Heart left ventricle (tissue), 16 donors: ENCODE measurements at regions not wholly inside any gene's neighbourhood (a gene's known extent, or its start where the extent isn't known, plus 50 kb on each side); places are given as distances from the start of the nearest gene placed in this dataset.

Experiments
- ATAC-seq, 4 donors: fragments of 200-7000 bp; cut with Tn5 transposase; one replicate each; pipeline ENCODE4 v1.9.1; 2020 to 2022; ENCODE audit warnings: moderate library complexity in 4 of 4, mild to moderate bottlenecking in 3 of 4, moderate number of reproducible peaks in 1 of 4
- DNase-seq, 5 donors: peaks; one replicate each; pipeline ENCODE4 v3.0.0-alpha.2; 2020
- H3K27ac ChIP-seq, 12 donors: fragments of 200-600 bp; sonication (generic) in 4 of 12; one replicate each; pipeline versions ENCODE4 v1.5.0 to v1.8.0; 2016 to 2022; ENCODE audit warnings: mild to moderate bottlenecking in 2 of 12
- H3K27me3 ChIP-seq, 9 donors: fragments of 200-600 bp; sonication (generic) in 2 of 9; one replicate each; pipeline versions ENCODE4 v1.5.1 to v1.8.0; 2016 to 2022; ENCODE audit warnings: mild to moderate bottlenecking in 3 of 9
- H3K36me3 ChIP-seq, 9 donors: fragments of 200-600 bp; sonication (generic) in 2 of 9; one replicate each; pipeline versions ENCODE4 v1.5.0 to v1.8.0; 2018 to 2022; ENCODE audit warnings: mild to moderate bottlenecking in 2 of 9
- H3K4me1 ChIP-seq, 12 donors: fragments of 200-600 bp; sonication (generic) in 4 of 12; one replicate each; pipeline versions ENCODE4 v1.5.0 to v1.8.0; 2016 to 2022; ENCODE audit warnings: mild to moderate bottlenecking in 3 of 12
- H3K4me3 ChIP-seq, 12 donors: fragments of 200-600 bp; sonication (generic) in 4 of 12; one replicate each; pipeline versions ENCODE4 v1.5.0 to v1.8.0; 2017 to 2022; ENCODE audit warnings: mild to moderate bottlenecking in 9 of 12, moderate library complexity in 4 of 12
- H3K9me3 ChIP-seq, 12 donors: fragments of 200-600 bp; sonication (generic) in 4 of 12; one replicate each; pipeline versions ENCODE4 v1.5.0 to v1.8.0; 2016 to 2022; ENCODE audit warnings: mild to moderate bottlenecking in 1 of 12
- POLR2A ChIP-seq, 2 donors: fragments of 450-650 bp; IDR thresholded peaks; one replicate each; pipeline ENCODE4 v1.6.1; 2017; ENCODE audit warnings: antibody characterized with exemption in 2 of 2, mild to moderate bottlenecking in 2 of 2, moderate library complexity in 2 of 2
- WGBS, 4 donors: extraction: QIAGEN DNeasy Blood & Tissue Kit in 2 of 4; methylation state at CpG; one replicate each; pipeline versions ENCODE4 v1.1.5 to v1.1.7; 2013 to 2018; 5-methylcytosine and 5-hydroxymethylcytosine counted together
- intact Hi-C, 10 donors: fragments of 100-400 bp; cut with DNase I; formaldehyde crosslinking; loops; one replicate each; pipeline versions ENCODE4 v1.11.1 to v1.14.2; 2022
- TF ChIP-seq, protein P1 (sequence below), 12 donors: fragments of 200-600 bp; sonication (generic) in 4 of 12; IDR thresholded peaks; one replicate each; pipeline versions ENCODE4 v1.5.0 to v1.8.0; 2018 to 2022; ENCODE audit warnings: antibody characterized with exemption in 12 of 12, mild to moderate bottlenecking in 5 of 12
- donor health status: ischemic (EF 13 %, LVEDD 7.1; RV severe dilation, severe dysfunction).
- donor health status: healthy with polysubstance abuse.
- donor health status: DM: no; HTN: yes; CAD: no.
- donor health status: DM: no; HTN: no; CAD: no.
- donor health status: ischemic (EF 25% LVEDD 6.9; RV normal size, moderate dysfunction).
- donor health status: ischemic (EF 25% LVEDD 5.7; RV mildly dilated, moderate dysfunction).
- donor health status: healthy.
- donor health status: DM: yes; HTN: yes; CAD: no.
- donor health status: ischemic (EF 35%, LVEDD 5.7; RV mildly dilated, moderate dysfunction).
- donor health status: nonischemic (EF 11% LVEDD 7.7; RV severe dilation, severe dysfunction).
- donor health status: DM: yes; HTN: yes; CAD: no.
- donor health status: PGD.
- donor health status: ischemic (EF 29% LVEDD 5.4; RV normal size, mild dysfunction).
- donor health status: nonischemic (EF 23%, LVEDD 6.1; RV moderate dilation, normal function).

DNA sequence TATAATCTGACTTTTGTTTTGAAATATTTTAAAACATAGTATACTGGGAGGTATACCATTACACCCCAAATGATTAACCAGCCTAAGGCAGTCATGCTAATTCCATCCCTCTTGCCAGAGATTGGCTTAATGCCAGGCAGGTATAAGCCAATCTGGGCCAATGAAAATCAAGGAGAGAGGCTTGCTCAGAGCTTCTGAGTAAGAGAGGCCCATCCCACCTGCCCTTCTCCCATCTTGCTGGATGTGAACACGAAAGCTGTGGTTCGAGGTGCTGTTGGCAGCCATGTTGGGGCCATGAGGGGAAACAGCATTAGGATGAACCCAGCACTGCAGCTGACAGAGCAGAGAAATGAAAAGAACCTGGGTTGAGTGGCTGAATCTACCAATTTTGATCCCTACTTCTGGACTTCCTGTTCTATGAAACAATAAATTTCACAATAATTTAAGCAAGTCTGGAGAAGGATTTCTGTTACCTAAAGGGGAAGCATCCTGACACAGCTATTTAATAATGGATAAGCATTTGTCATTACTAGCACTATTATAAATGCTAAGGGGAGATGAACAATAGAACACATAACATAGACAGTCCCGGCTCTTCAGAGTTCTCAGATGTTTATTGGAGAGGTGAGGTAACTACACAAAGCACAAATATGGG, 152.3 kb downstream of the CDC5L start:
- H3K27ac ChIP-seq: no peak overlapping the region
- peaks cover 0 to 1% (median 0%) of the 10 kb centered on the region in 9 donors for H3K27me3 ChIP-seq
- WGBS, 4 donors: 91 to 96% (median 93%) methylated on average over 3 of the region's 3 CpGs
- ATAC-seq (no peak), DNase-seq (no peak)
- H3K9me3 ChIP-seq: peaks cover 0 to 4% (median 0%) of the 10 kb centered on the region in 12 donors
- intact Hi-C loops: no loop called here
- H3K4me3 ChIP-seq: no peak overlapping the region
- H3K4me1 ChIP-seq: peaks cover 0 to 3% (median 0%) of the 10 kb centered on the region in 12 donors
- no peaks in the 10 kb centered on the region for H3K36me3 ChIP-seq
- TF ChIP-seq, protein P1, sequence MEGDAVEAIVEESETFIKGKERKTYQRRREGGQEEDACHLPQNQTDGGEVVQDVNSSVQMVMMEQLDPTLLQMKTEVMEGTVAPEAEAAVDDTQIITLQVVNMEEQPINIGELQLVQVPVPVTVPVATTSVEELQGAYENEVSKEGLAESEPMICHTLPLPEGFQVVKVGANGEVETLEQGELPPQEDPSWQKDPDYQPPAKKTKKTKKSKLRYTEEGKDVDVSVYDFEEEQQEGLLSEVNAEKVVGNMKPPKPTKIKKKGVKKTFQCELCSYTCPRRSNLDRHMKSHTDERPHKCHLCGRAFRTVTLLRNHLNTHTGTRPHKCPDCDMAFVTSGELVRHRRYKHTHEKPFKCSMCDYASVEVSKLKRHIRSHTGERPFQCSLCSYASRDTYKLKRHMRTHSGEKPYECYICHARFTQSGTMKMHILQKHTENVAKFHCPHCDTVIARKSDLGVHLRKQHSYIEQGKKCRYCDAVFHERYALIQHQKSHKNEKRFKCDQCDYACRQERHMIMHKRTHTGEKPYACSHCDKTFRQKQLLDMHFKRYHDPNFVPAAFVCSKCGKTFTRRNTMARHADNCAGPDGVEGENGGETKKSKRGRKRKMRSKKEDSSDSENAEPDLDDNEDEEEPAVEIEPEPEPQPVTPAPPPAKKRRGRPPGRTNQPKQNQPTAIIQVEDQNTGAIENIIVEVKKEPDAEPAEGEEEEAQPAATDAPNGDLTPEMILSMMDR (IDR thresholded peaks at IDR 0.05): no peak
- no peak for TF ChIP-seq POLR2A (IDR thresholded peaks at IDR 0.05)

DNA sequence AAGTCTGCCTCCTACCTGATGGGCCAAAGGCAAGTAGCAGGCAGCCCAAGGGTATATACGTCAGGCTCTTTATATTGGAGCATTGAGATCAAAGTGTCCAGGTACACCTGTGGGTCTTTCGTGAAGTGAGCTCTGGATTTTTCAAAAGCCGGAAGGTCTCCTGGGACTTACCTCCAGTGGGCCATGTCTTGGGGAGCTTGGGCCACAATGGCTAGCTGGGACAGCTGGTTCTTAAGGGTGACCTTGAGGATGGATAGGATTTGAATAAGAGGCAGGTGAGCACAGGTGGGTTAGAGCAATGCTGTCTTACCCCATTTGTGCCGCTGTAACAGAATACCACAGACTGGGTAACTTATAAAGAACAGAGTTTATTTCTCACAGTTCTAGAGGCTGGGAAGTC, 153.4 kb downstream of the CDC5L start:
- Histone ChIP-seq H3K36me3 (no peaks in the 10 kb centered on the region), H3K4me3 (no peak overlapping the region), H3K27ac (no peak overlapping the region), H3K9me3 (peaks cover 0 to 4% (median 0%) of the 10 kb centered on the region in 12 donors), H3K4me1 (peaks cover 0 to 3% (median 0%) of the 10 kb centered on the region in 12 donors), H3K27me3 (no peaks in the 10 kb centered on the region)
- ATAC-seq (no peak), DNase-seq (no peak)
- WGBS, 4 donors: 93 to 97% (median 95%) methylated on average over 4 of the region's 4 CpGs
- TF ChIP-seq POLR2A (IDR thresholded peaks at IDR 0.05): no peak
- TF ChIP-seq, protein P1 (IDR thresholded peaks at IDR 0.05): no peak
- intact Hi-C loops: no loop called here

DNA sequence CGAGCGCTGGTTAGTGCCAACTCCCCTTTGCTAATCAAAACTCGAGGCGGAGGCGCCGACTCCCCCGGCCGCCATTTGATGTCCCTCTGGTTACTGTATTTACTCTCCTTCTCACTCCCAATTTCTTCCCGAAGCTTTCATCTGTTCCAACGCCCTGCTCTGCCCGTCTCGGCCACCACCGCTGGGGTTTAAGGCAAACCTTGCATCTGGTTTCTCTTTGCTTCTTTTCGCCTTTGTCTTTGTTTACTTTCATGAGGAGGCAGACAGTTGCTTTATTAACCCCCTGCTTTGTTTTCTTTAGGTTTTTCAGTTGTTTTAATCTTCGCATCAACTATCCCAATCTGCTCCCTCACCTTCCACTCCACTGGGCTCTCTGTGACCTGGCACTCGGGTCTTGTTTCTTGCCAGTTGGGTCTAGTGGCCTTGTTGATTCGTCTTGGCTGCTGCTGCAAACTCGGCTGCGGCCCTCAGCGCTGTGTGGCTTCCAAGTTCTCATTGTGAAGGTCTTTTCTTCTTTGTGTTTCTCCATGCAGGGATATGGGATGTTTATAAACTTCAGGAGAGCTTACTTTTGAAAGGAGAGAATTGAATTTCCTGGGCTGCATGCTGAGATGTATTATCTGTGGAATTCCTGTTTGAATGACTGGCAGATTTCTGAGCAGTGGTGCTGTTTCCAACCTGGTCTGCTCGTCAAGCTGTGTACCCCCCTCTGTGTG, 155.1 kb downstream of the CDC5L start:
- peak overlapping the region in 5 of 12 donors; percentile 2 to 15 (median 12) for H3K4me3 ChIP-seq
- peak overlapping the region in 3 of 12 donors; percentile 13 to 39 (median 14) for H3K27ac ChIP-seq
- 51 to 62% (median 60%) methylated on average over 20 to 21 of the region's 21 CpGs for WGBS, 4 donors
- no peaks in the 10 kb centered on the region for H3K36me3 ChIP-seq
- ATAC-seq: no peak
- H3K27me3 ChIP-seq: no peaks in the 10 kb centered on the region
- TF ChIP-seq, protein P1 (IDR thresholded peaks at IDR 0.05): no peak
- TF ChIP-seq POLR2A (IDR thresholded peaks at IDR 0.05): no peak
- H3K9me3 ChIP-seq: peaks cover 0 to 4% (median 0%) of the 10 kb centered on the region in 12 donors
- intact Hi-C loops: no loop called here
- DNase-seq: peak in 1 of 5 donors; percentile 9
- peaks cover 0 to 3% (median 0%) of the 10 kb centered on the region in 12 donors for H3K4me1 ChIP-seq

DNA sequence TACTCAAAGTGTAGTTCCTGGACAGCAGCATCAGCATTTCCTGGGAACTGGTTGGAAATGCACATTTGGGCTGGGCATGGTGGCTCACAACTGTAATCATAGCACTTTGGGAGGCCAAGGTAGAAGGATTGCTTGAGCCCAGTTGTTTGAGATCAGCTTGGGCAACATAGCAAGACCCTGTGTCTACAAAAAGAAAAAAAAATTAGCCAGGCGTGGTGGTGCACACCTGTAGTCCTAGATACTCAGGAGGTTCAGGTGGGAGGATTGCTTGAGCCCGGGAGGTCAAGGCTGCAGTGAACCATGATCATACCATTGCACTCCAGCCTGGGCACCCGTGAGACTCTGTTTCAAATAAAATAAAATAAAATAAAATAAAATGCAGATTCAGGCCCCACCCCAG, 156.2 kb downstream of the CDC5L start:
- no peak overlapping the region for H3K4me3 ChIP-seq
- DNase-seq (peak in 1 of 5 donors; percentile 0), ATAC-seq (no peak)
- TF ChIP-seq, protein P1 (IDR thresholded peaks at IDR 0.05): no peak
- TF ChIP-seq POLR2A (IDR thresholded peaks at IDR 0.05): no peak
- no peaks in the 10 kb centered on the region for H3K36me3 ChIP-seq
- H3K9me3 ChIP-seq: peaks cover 0 to 4% (median 0%) of the 10 kb centered on the region in 12 donors
- intact Hi-C loops: no loop called here
- no peaks in the 10 kb centered on the region for H3K27me3 ChIP-seq
- no peak overlapping the region for H3K27ac ChIP-seq
- peaks cover 0 to 3% (median 0%) of the 10 kb centered on the region in 12 donors for H3K4me1 ChIP-seq
- 89 to 94% (median 93%) methylated on average over 3 of the region's 3 CpGs for whole genome bisulfite sequencing, 4 donors
